Activated T-helper 2 cell treated with anti-CD3 and anti-CD28 coated beads, Interferon-gamma antibody, Interleukin-2, Interleukin-4, amounts not matched to agents 10 μg/mL and 5 μg/mL and 100 μg/mL, durations not matched to agents 14 hours and 24 hours and 36 hours (primary cell): ENCODE measurements at regions not wholly inside any gene's neighbourhood (a gene's known extent, or its start where the extent isn't known, plus 50 kb on each side); places are given as distances from the start of the nearest gene placed in this dataset.
"Not testable (repeated sequence)": the region's sequence is repeated elsewhere in the genome, so short reads cannot be mapped to it uniquely, and the experiment has no call there.

ENCODE experiments used
- DNase-seq: peaks from one replicate; pipeline ENCODE4 v3.0.0; 2021; ENCODE audit warnings: low spot score
- H3K27ac Mint-ChIP-seq: one replicate; pipeline ENCODE4 v1.8.0; 2021; ENCODE audit warnings: mixed read lengths
- H3K27me3 Mint-ChIP-seq: one replicate; pipeline ENCODE4 v1.8.0; 2021; ENCODE audit warnings: low read depth, mixed read lengths
- H3K36me3 Mint-ChIP-seq: one replicate; pipeline ENCODE4 v1.8.0; 2021; ENCODE audit warnings: low read depth, mixed read lengths
- H3K4me1 Mint-ChIP-seq: one replicate; pipeline ENCODE4 v1.8.0; 2021; ENCODE audit warnings: low read depth, mixed read lengths
- H3K4me3 Mint-ChIP-seq: one replicate; pipeline ENCODE4 v1.8.0; 2021; ENCODE audit warnings: low read depth, mild to moderate bottlenecking, moderate library complexity, mixed read lengths
- H3K9me3 Mint-ChIP-seq: one replicate; pipeline ENCODE4 v1.8.0; 2021; ENCODE audit warnings: mixed read lengths
- intact Hi-C: fragments of 100-400 bp; cut with micrococcal nuclease; formaldehyde crosslinking; loops from one replicate; pipeline ENCODE4 v1.15.1; 2023

- intact Hi-C loops, result no loop called here
- no peaks in the 10 kb centered on the region for H3K36me3 Mint-ChIP-seq
- no peak overlapping the region for H3K4me3 Mint-ChIP-seq
- peaks cover 2% of the 10 kb centered on the region for H3K27me3 Mint-ChIP-seq
- H3K27ac Mint-ChIP-seq, result no peak overlapping the region
- no peaks in the 10 kb centered on the region for H3K9me3 Mint-ChIP-seq
- no peak for DNase-seq
- H3K4me1 Mint-ChIP-seq, result no peaks in the 10 kb centered on the region
These were observed 91.0 kb upstream of the SFSWAP start for GRCh38 chr12:131619736-131620506.

- intact Hi-C loops, result no loop called here
- Mint-ChIP-seq H3K27me3 (peaks cover 2% of the 10 kb centered on the region), H3K4me1 (no peaks in the 10 kb centered on the region), H3K9me3 (no peaks in the 10 kb centered on the region), H3K4me3 (no peak overlapping the region), H3K27ac (no peak overlapping the region), H3K36me3 (no peaks in the 10 kb centered on the region)
- DNase-seq, result no peak
These were observed 90.4 kb upstream of the SFSWAP start for GRCh38 chr12:131620520-131620919.

GRCh38 chr12:131620946-131621681, 89.8 kb upstream of the SFSWAP start:
- H3K36me3 Mint-ChIP-seq, result peaks cover under 1% of the 10 kb centered on the region
- H3K27ac Mint-ChIP-seq, result no peak overlapping the region
- no peaks in the 10 kb centered on the region for H3K9me3 Mint-ChIP-seq
- no peaks in the 10 kb centered on the region for H3K27me3 Mint-ChIP-seq
- H3K4me3 Mint-ChIP-seq, result no peak overlapping the region
- intact Hi-C loops, result no loop called here
- H3K4me1 Mint-ChIP-seq, result no peaks in the 10 kb centered on the region
- DNase-seq, result no peak

- Mint-ChIP-seq H3K27me3 (no peaks in the 10 kb centered on the region), H3K27ac (no peak overlapping the region), H3K4me1 (no peaks in the 10 kb centered on the region), H3K9me3 (no peaks in the 10 kb centered on the region), H3K4me3 (no peak overlapping the region), H3K36me3 (peaks cover 3% of the 10 kb centered on the region)
- DNase-seq, result no peak
- intact Hi-C loops, result no loop called here
These were observed 89.0 kb upstream of the SFSWAP start for GRCh38 chr12:131621701-131622421.

- Mint-ChIP-seq H3K36me3 (peaks cover 3% of the 10 kb centered on the region), H3K27me3 (no peaks in the 10 kb centered on the region), H3K4me3 (no peak overlapping the region), H3K27ac (no peak overlapping the region), H3K4me1 (no peaks in the 10 kb centered on the region), H3K9me3 (no peaks in the 10 kb centered on the region)
- DNase-seq, result no peak
- intact Hi-C loops, result no loop called here
These were observed 88.4 kb upstream of the SFSWAP start for GRCh38 chr12:131622422-131622955.

- not testable (repeated sequence) for DNase-seq, H3K4me1 Mint-ChIP-seq, H3K27ac Mint-ChIP-seq, H3K27me3 Mint-ChIP-seq, H3K36me3 Mint-ChIP-seq, H3K9me3 Mint-ChIP-seq, H3K4me3 Mint-ChIP-seq
- intact Hi-C loops, result loop anchor here (2.0 kb wide), 1 partner anchor 15 kb away; no protein-coding TSS in a partner anchor
These were observed 87.2 kb upstream of the SFSWAP start for GRCh38 chr12:131623404-131624368.

- not testable (repeated sequence) for H3K4me3 Mint-ChIP-seq, H3K9me3 Mint-ChIP-seq, H3K27me3 Mint-ChIP-seq, DNase-seq, H3K27ac Mint-ChIP-seq, H3K36me3 Mint-ChIP-seq, H3K4me1 Mint-ChIP-seq
- intact Hi-C loops, result loop anchor here (2.0 kb wide), 1 partner anchor 16 kb away; no protein-coding TSS in a partner anchor
These were observed 86.5 kb upstream of the SFSWAP start for GRCh38 chr12:131624369-131624739.

- H3K9me3 Mint-ChIP-seq, H3K4me1 Mint-ChIP-seq, H3K36me3 Mint-ChIP-seq, H3K27ac Mint-ChIP-seq, H3K4me3 Mint-ChIP-seq, DNase-seq, H3K27me3 Mint-ChIP-seq: not testable (repeated sequence)
- intact Hi-C loops, result loop anchor here (2.0 kb wide), 1 partner anchor 16 kb away; no protein-coding TSS in a partner anchor
These were observed 86.0 kb upstream of the SFSWAP start for GRCh38 chr12:131624756-131625501.

GRCh38 chr12:131625966-131626722, 84.7 kb upstream of the SFSWAP start:
- not testable (repeated sequence) for H3K4me3 Mint-ChIP-seq, DNase-seq, H3K9me3 Mint-ChIP-seq, H3K27me3 Mint-ChIP-seq, H3K27ac Mint-ChIP-seq, H3K4me1 Mint-ChIP-seq, H3K36me3 Mint-ChIP-seq
- intact Hi-C loops, result loop anchor here (2.0 kb wide), 1 partner anchor 17 kb away; no protein-coding TSS in a partner anchor

- H3K4me3 Mint-ChIP-seq, H3K9me3 Mint-ChIP-seq: not testable (repeated sequence)
- peak; percentile 41 for DNase-seq
These were observed 83.5 kb upstream of the SFSWAP start for GRCh38 chr12:131627151-131628022.

More at GRCh38 chr12:131627151-131628022, 83.5 kb upstream of the SFSWAP start:
- H3K27me3 Mint-ChIP-seq, intact Hi-C loops, H3K4me1 Mint-ChIP-seq, H3K36me3 Mint-ChIP-seq: not testable (repeated sequence)
- H3K27ac Mint-ChIP-seq, result peak overlapping the region; percentile 80
